DND-41 (cell line): ENCODE measurements at regions not wholly inside any gene's neighbourhood (a gene's known extent, or its start where the extent isn't known, plus 50 kb on each side); places are given as distances from the start of the nearest gene placed in this dataset.

ENCODE experiments used
- EZH2 ChIP-seq: IDR thresholded peaks from 3 replicates; pipeline ENCODE4 v1.6.1; 2012; ENCODE audit warnings: borderline replicate concordance, low read depth, mild to moderate bottlenecking, moderate library complexity, low read length, inconsistent platforms; ENCODE audit not compliant: severe bottlenecking
- TF ChIP-seq, protein P1 (sequence below): IDR thresholded peaks from 2 replicates; pipeline ENCODE4 v1.5.1; 2012; ENCODE audit warnings: borderline replicate concordance, low read length, moderate library complexity, mild to moderate bottlenecking; ENCODE audit not compliant: poor library complexity, severe bottlenecking; ENCODE audit errors: extremely low read depth

- TF ChIP-seq, protein P1, sequence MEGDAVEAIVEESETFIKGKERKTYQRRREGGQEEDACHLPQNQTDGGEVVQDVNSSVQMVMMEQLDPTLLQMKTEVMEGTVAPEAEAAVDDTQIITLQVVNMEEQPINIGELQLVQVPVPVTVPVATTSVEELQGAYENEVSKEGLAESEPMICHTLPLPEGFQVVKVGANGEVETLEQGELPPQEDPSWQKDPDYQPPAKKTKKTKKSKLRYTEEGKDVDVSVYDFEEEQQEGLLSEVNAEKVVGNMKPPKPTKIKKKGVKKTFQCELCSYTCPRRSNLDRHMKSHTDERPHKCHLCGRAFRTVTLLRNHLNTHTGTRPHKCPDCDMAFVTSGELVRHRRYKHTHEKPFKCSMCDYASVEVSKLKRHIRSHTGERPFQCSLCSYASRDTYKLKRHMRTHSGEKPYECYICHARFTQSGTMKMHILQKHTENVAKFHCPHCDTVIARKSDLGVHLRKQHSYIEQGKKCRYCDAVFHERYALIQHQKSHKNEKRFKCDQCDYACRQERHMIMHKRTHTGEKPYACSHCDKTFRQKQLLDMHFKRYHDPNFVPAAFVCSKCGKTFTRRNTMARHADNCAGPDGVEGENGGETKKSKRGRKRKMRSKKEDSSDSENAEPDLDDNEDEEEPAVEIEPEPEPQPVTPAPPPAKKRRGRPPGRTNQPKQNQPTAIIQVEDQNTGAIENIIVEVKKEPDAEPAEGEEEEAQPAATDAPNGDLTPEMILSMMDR, result no peak
- no peak for TF ChIP-seq EZH2
Measured at GRCh38 chr2:120989512-120990441, 254.1 kb downstream of the GLI2 start.
